ENCODE measurements at regions not wholly inside any gene's neighbourhood (a gene's known extent, or its start where the extent isn't known, plus 50 kb on each side); places are given as distances from the start of the nearest gene placed in this dataset.

- no peak for TF ChIP-seq CTCF (IDR thresholded peaks at IDR 0.05)
- no peak for TF ChIP-seq POLR2A (IDR thresholded peaks at IDR 0.05)
These were observed 82.9 kb upstream of the NHS start for GRCh38 chrX:17292111-17292527.
